Panc1 (cell line): ENCODE measurements at regions not wholly inside any gene's neighbourhood (a gene's known extent, or its start where the extent isn't known, plus 50 kb on each side); places are given as distances from the start of the nearest gene placed in this dataset.

Experiments
- ATAC-seq: fragments of 200-7000 bp; cut with Tn5 transposase; 2 replicates; pipeline ENCODE4 v1.9.1; 2020; ENCODE audit warnings: mild to moderate bottlenecking, moderate library complexity
- BruUV-seq: library from RNA; stranded (reverse); fragments of 400-500 nt; replicated peaks from 2 replicates; lab custom pipeline; 2021; lab: Mats Ljungman, UMichigan
- CTCF ChIA-PET: fragments of 300-600 bp; sonication (Branson Sonifier 250); formaldehyde crosslinking; loops from one replicate; lab custom pipeline; 2022; ENCODE audit warnings: antibody characterized with exemption; lab: Charles Lee
- POLR2A ChIA-PET: fragments of 300-600 bp; sonication (Branson Sonifier 250); formaldehyde crosslinking; loops from one replicate; lab custom pipeline; 2022; ENCODE audit warnings: antibody characterized with exemption; lab: Charles Lee
- DNase-seq: peaks from one replicate; pipeline ENCODE4 v3.0.0-alpha.2; 2010; ENCODE audit warnings: low read depth, low spot score
- H3K27ac ChIP-seq: 2 replicates; pipeline ENCODE4 v1.5.1; 2011; ENCODE audit warnings: mild to moderate bottlenecking, low read length, inconsistent platforms
- H3K27me3 ChIP-seq: fragments of 200-500 bp; sonication (Bioruptor generic); 2 replicates; pipeline ENCODE4 v1.6.0; 2014; ENCODE audit warnings: low read length, inconsistent platforms; ENCODE audit not compliant: control insufficient read depth, insufficient read depth
- H3K36me3 ChIP-seq: fragments of 200-500 bp; sonication (Bioruptor generic); 2 replicates; pipeline ENCODE4 v1.5.1; 2014; ENCODE audit warnings: inconsistent platforms, mild to moderate bottlenecking, low read length, moderate library complexity; ENCODE audit not compliant: control insufficient read depth, insufficient read depth
- H3K4me1 ChIP-seq: 2 replicates; pipeline ENCODE4 v1.5.1; 2011; ENCODE audit warnings: inconsistent platforms, mild to moderate bottlenecking, low read length, moderate library complexity; ENCODE audit not compliant: control insufficient read depth, insufficient read depth
- H3K4me3 ChIP-seq, 2 experiments: 2 replicates each; pipeline ENCODE4 v1.5.1; 2011 to 2012; ENCODE audit warnings: low read depth in 2 of 2, low read length in 2 of 2, mild to moderate bottlenecking in 2 of 2, inconsistent platforms in 1 of 2, moderate library complexity in 1 of 2
- H3K9me3 ChIP-seq: fragments of 200-500 bp; sonication (Bioruptor generic); 2 replicates; pipeline ENCODE4 v1.5.1; 2014; ENCODE audit warnings: low read depth, mild to moderate bottlenecking, inconsistent platforms, low read length, moderate library complexity; ENCODE audit not compliant: control insufficient read depth, insufficient read depth
- CTCF ChIP-seq: fragments of 450-650 bp; IDR thresholded peaks from 2 replicates; pipeline ENCODE4 v1.5.1; 2017; ENCODE audit warnings: mild to moderate bottlenecking
- POLR2AphosphoS5 ChIP-seq: IDR thresholded peaks from 2 replicates; pipeline ENCODE4 v1.6.1; 2012; ENCODE audit warnings: mild to moderate bottlenecking, low read depth, low read length, moderate library complexity
- SIN3A ChIP-seq: IDR thresholded peaks from 2 replicates; pipeline ENCODE4 v1.6.1; 2012; ENCODE audit warnings: low read depth, mild to moderate bottlenecking, low read length, moderate library complexity, borderline replicate concordance; ENCODE audit not compliant: insufficient read depth
- TCF7L2 ChIP-seq: IDR thresholded peaks from 2 replicates; pipeline ENCODE4 v1.6.1; 2011; ENCODE audit warnings: mild to moderate bottlenecking, low read depth, low read length, inconsistent platforms
- in situ Hi-C: cut with HindIII; loops from 2 replicates; pipeline ENCODE4 v1.10.0; 2016; ENCODE audit warnings: low sequenced_read_pairs, low pct_unique_long_range_greater_than_20kb
- intact Hi-C: fragments of 100-400 bp; cut with micrococcal nuclease; formaldehyde crosslinking; loops from one replicate; pipeline ENCODE4 v1.10.0; 2022; ENCODE audit not compliant: unreplicated experiment
- TF ChIP-seq, protein P1 (sequence below), 2 experiments: IDR thresholded peaks; 2 replicates each; pipeline ENCODE4 v1.6.1; 2011 to 2012; ENCODE audit warnings: low read depth in 2 of 2, control low read depth in 1 of 2, low read length in 1 of 2, mild to moderate bottlenecking in 1 of 2, moderate library complexity in 1 of 2; ENCODE audit not compliant: insufficient read depth in 1 of 2

DNA sequence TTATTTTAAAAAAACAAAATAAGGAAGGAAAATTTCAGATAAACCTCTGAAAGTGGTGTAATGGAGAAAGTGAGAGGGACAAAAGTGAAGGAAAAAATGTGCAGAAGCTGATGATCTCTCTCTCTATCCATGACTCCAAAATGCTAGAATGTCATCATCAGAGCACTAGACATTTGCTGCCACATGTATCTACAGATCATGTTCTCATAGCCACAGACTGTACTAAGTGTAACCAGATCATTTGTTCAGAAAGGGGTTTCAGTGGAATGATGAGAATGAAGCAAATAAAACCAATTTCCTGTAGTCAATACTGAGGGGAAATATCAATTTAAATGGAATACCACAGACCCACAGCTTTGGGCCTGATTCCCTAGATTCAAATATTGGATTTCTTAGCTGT is 104.3 kb upstream of the CHMP2B start:
- Histone ChIP-seq H3K4me3 (no peak overlapping the region), H3K36me3 (no peaks in the 10 kb centered on the region), H3K27ac (no peak overlapping the region), H3K27me3 (no peaks in the 10 kb centered on the region), H3K9me3 (no peaks in the 10 kb centered on the region), H3K4me1 (no peaks in the 10 kb centered on the region)
- no TSS peak for BruUV-seq
- no peak for ATAC-seq
- no peak for DNase-seq
- ChIA-PET CTCF (no interaction called here), POLR2A (no interaction called here)
- intact Hi-C loops (no loop called here), in situ Hi-C loops (no loop called here)
- no peak for TF ChIP-seq TCF7L2
- TF ChIP-seq, protein P1, sequence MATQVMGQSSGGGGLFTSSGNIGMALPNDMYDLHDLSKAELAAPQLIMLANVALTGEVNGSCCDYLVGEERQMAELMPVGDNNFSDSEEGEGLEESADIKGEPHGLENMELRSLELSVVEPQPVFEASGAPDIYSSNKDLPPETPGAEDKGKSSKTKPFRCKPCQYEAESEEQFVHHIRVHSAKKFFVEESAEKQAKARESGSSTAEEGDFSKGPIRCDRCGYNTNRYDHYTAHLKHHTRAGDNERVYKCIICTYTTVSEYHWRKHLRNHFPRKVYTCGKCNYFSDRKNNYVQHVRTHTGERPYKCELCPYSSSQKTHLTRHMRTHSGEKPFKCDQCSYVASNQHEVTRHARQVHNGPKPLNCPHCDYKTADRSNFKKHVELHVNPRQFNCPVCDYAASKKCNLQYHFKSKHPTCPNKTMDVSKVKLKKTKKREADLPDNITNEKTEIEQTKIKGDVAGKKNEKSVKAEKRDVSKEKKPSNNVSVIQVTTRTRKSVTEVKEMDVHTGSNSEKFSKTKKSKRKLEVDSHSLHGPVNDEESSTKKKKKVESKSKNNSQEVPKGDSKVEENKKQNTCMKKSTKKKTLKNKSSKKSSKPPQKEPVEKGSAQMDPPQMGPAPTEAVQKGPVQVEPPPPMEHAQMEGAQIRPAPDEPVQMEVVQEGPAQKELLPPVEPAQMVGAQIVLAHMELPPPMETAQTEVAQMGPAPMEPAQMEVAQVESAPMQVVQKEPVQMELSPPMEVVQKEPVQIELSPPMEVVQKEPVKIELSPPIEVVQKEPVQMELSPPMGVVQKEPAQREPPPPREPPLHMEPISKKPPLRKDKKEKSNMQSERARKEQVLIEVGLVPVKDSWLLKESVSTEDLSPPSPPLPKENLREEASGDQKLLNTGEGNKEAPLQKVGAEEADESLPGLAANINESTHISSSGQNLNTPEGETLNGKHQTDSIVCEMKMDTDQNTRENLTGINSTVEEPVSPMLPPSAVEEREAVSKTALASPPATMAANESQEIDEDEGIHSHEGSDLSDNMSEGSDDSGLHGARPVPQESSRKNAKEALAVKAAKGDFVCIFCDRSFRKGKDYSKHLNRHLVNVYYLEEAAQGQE (IDR thresholded peaks at IDR 0.05; ENCODE audit: insufficient read depth in 1 of 2, low read depth in 2 of 2, low read length in 1 of 2) = no peak
- no peak for TF ChIP-seq SIN3A
- TF ChIP-seq POLR2AphosphoS5 = no peak
- no peak for TF ChIP-seq CTCF

GRCh38 chr3:87121856-87122255 is 105.3 kb upstream of the CHMP2B start:
- intact Hi-C loops (no loop called here), in situ Hi-C loops (no loop called here)
- Histone ChIP-seq H3K4me1 (no peaks in the 10 kb centered on the region), H3K9me3 (no peaks in the 10 kb centered on the region), H3K36me3 (no peaks in the 10 kb centered on the region), H3K27me3 (no peaks in the 10 kb centered on the region), H3K4me3 (no peak overlapping the region), H3K27ac (no peak overlapping the region)
- ChIA-PET POLR2A (no interaction called here), CTCF (no interaction called here)
- DNase-seq = no peak
- TF ChIP-seq TCF7L2 (no peak), CTCF (no peak), POLR2AphosphoS5 (no peak), SIN3A (no peak)
- TF ChIP-seq, protein P1 (IDR thresholded peaks at IDR 0.05; ENCODE audit: insufficient read depth in 1 of 2, low read depth in 2 of 2, low read length in 1 of 2) = no peak
- BruUV-seq = no TSS peak
- no peak for ATAC-seq
